ENCODE measurements at regions not wholly inside any gene's neighbourhood (a gene's known extent, or its start where the extent isn't known, plus 50 kb on each side); places are given as distances from the start of the nearest gene placed in this dataset.

- FAIRE-seq: no peak
- 87% methylated on average over 1 of the region's 1 CpG; no CpG with 5 or more reads in 1 of the 2 experiments for WGBS, 2 experiments (ENCODE audit: extremely low coverage in 1 of 2, insufficient coverage in 1 of 2, insufficient read length in 1 of 2, insufficient replicate concordance in 2 of 2, low coverage in 1 of 2, low lambda C conversion rate in 2 of 2, missing lambda C conversion rate in 1 of 2)
- H3K79me1 ChIP-seq (ENCODE audit: low read depth, low read length): no peaks in the 10 kb centered on the region
Observed at GRCh38 chr5:101948615-101949014, 347.5 kb downstream of the SLCO4C1 start.

More at GRCh38 chr5:101948615-101949014, 347.5 kb downstream of the SLCO4C1 start:
- H3K36me3 ChIP-seq (ENCODE audit: control insufficient read depth in 2 of 4, insufficient read depth in 4 of 4, low read length in 3 of 4): no peaks in the 10 kb centered on the region
- no peaks in the 10 kb centered on the region for H3K23me2 ChIP-seq (ENCODE audit: low read depth, low read length)
- no peak overlapping the region for H2BK120ac ChIP-seq (replicated peaks; ENCODE audit: low read depth, low read length)
- no peak overlapping the region for H3K4ac ChIP-seq (replicated peaks; ENCODE audit: insufficient read length, low read depth, low read length)
- no peak overlapping the region for H4K8ac ChIP-seq (ENCODE audit: extremely low read depth, insufficient read depth, low read length)
- H3K14ac ChIP-seq (ENCODE audit: insufficient read length): no peak overlapping the region
- no peak overlapping the region for H4K5ac ChIP-seq (ENCODE audit: insufficient read length, low read depth, low read length)
- no peaks in the 10 kb centered on the region for H3K4me1 ChIP-seq (replicated peaks in 1 of 4; ENCODE audit: control insufficient read depth in 3 of 4, insufficient read depth in 4 of 4, low read length in 3 of 4)
- H3K4me2 ChIP-seq (ENCODE audit: insufficient read depth in 1 of 2, low read depth in 2 of 2, low read length in 2 of 2): no peak overlapping the region
- H3K4me3 ChIP-seq (ENCODE audit: extremely low read depth in 1 of 4, insufficient read depth in 2 of 4, low read depth in 3 of 4, low read length in 4 of 4): no peak overlapping the region
- CTCF ChIA-PET (ENCODE audit: partially characterized antibody): interaction anchor here (1.4 kb wide), 1 partner anchor 30 kb away, joined by 5 read pairs; no protein-coding TSS in a partner anchor
- no peaks in the 10 kb centered on the region for H3K27me3 ChIP-seq (replicated peaks in 1 of 4; ENCODE audit: control insufficient read depth in 3 of 4, extremely low read depth in 1 of 4, insufficient read depth in 3 of 4, low read length in 3 of 4)
- H3K9ac ChIP-seq (replicated peaks in 1 of 4; ENCODE audit: extremely low read depth in 1 of 4, low read depth in 3 of 4, low read length in 3 of 4): no peak overlapping the region
- no peak overlapping the region for H3K23ac ChIP-seq (ENCODE audit: insufficient read length)
- no peak overlapping the region for H3K56ac ChIP-seq (replicated peaks; ENCODE audit: insufficient read length, low read depth, low read length)
- TF ChIP-seq POLR2AphosphoS5 (IDR thresholded peaks at IDR 0.05; ENCODE audit: low read depth, low read length): no peak
- peak; percentile 46; the same call in 1 of the 2 replicates for TF ChIP-seq MAFK (IDR thresholded peaks at IDR 0.05; ENCODE audit: low read depth, low read length)
- TF ChIP-seq SP2 (IDR thresholded peaks at IDR 0.05; ENCODE audit: low read length): no peak
- H4K20me1 ChIP-seq (replicated peaks in 1 of 2; ENCODE audit: control insufficient read depth in 1 of 2, insufficient read depth in 2 of 2, low read length in 2 of 2): no peaks in the 10 kb centered on the region
- H3K79me2 ChIP-seq (ENCODE audit: control insufficient read depth in 1 of 2, insufficient read depth in 2 of 2, low read length in 2 of 2): no peaks in the 10 kb centered on the region
- no peak for DNase-seq (ENCODE audit: low read depth in 1 of 2, low spot score in 2 of 2)
- no peak overlapping the region for H2AK5ac ChIP-seq (ENCODE audit: low read depth, low read length)
- H2AFZ ChIP-seq (ENCODE audit: low read length): no peak overlapping the region
- POLR2A ChIA-PET (ENCODE audit: partially characterized antibody): no interaction called here
- no peak overlapping the region for H3K27ac ChIP-seq (ENCODE audit: low read depth, low read length)
- H2BK5ac ChIP-seq (ENCODE audit: low read depth, low read length): no peak overlapping the region
- no peak overlapping the region for H2BK15ac ChIP-seq (ENCODE audit: low read length)
- no peak overlapping the region for H4K91ac ChIP-seq (replicated peaks; ENCODE audit: insufficient read length, low read length)
- H2BK12ac ChIP-seq (ENCODE audit: low read depth, low read length): no peak overlapping the region
- H3K18ac ChIP-seq (ENCODE audit: extremely low read depth, low read length): no peak overlapping the region
- no peaks in the 10 kb centered on the region for H3K9me3 ChIP-seq (ENCODE audit: insufficient read depth in 2 of 2, low read depth in 1 of 2, low read length in 1 of 2)
- no peak overlapping the region for H2BK20ac ChIP-seq (ENCODE audit: low read length)

All from H1 (cell line).